RWPE1 (cell line): ENCODE measurements at regions not wholly inside any gene's neighbourhood (a gene's known extent, or its start where the extent isn't known, plus 50 kb on each side); places are given as distances from the start of the nearest gene placed in this dataset.

Experiments used
- CTCF ChIA-PET: fragments of 350-600 bp; sonication (Branson Sonifier 250); formaldehyde crosslinking; extraction: SDS; loops from one replicate; lab custom pipeline; 2021; lab: Yijun Ruan, JAX
- POLR2A ChIA-PET: fragments of 400-600 bp; formaldehyde crosslinking; extraction: SDS; loops from one replicate; lab custom pipeline; 2020; ENCODE audit warnings: antibody characterized with exemption; ENCODE audit not compliant: low non-redundant PET; lab: Yijun Ruan, JAX
- DNase-seq: peaks from one replicate; pipeline ENCODE4 v3.0.0; 2012; ENCODE audit warnings: low spot score
- H3K27ac ChIP-seq: fragments of 450-650 bp; 2 replicates; pipeline ENCODE4 v1.5.1; 2017
- TF ChIP-seq, protein P1 (sequence below): fragments of 450-650 bp; conservative IDR thresholded peaks from 2 replicates; pipeline ENCODE4 v1.5.1; 2017; ENCODE audit warnings: low read depth, mild to moderate bottlenecking

DNA sequence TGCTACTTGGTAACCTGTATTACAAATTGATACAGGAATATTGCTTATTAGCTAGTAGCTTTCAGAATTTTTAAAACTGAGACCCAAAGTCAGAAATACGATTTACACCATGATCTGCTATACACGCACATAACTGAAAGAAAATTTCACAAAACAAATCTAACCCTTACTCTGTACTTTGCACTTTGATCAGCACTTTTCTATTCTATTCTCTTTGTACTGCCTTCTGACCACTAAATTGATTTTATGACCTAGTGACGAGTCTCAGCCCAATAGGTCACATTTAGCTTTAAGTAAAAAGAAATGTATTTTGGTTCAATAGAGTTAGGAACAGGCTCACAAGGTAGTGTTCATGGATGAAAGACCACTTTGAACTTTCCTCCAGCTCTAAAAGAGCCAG lies 252.5 kb downstream of the TBX18 start:
- CTCF ChIA-PET: no interaction called here
- POLR2A ChIA-PET: no interaction called here
- no peak overlapping the region for H3K27ac ChIP-seq
- TF ChIP-seq, protein P1, sequence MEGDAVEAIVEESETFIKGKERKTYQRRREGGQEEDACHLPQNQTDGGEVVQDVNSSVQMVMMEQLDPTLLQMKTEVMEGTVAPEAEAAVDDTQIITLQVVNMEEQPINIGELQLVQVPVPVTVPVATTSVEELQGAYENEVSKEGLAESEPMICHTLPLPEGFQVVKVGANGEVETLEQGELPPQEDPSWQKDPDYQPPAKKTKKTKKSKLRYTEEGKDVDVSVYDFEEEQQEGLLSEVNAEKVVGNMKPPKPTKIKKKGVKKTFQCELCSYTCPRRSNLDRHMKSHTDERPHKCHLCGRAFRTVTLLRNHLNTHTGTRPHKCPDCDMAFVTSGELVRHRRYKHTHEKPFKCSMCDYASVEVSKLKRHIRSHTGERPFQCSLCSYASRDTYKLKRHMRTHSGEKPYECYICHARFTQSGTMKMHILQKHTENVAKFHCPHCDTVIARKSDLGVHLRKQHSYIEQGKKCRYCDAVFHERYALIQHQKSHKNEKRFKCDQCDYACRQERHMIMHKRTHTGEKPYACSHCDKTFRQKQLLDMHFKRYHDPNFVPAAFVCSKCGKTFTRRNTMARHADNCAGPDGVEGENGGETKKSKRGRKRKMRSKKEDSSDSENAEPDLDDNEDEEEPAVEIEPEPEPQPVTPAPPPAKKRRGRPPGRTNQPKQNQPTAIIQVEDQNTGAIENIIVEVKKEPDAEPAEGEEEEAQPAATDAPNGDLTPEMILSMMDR: no peak
- DNase-seq: no peak

DNA sequence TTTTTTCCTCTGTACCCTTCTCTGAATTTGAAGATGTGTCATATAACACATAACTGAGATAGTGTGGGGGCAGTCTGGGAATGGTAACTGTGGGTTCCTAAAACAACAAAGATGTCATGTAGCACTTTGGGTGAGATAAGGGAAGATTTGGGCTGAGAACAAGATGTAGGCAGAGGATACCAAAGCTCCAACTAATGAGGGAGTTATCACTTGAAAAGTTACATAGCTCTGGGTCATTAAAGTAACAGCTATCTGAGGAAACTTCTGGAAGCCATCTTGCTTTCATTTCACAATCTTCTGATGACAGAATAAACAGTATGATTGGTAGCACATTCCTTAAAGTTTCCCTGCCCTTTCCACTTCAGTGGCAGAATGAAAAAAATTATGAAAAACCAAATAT lies 255.4 kb downstream of the TBX18 start:
- H3K27ac ChIP-seq: no peak overlapping the region
- ChIA-PET POLR2A (no interaction called here), CTCF (no interaction called here)
- TF ChIP-seq, protein P1: no peak
- DNase-seq: no peak

DNA sequence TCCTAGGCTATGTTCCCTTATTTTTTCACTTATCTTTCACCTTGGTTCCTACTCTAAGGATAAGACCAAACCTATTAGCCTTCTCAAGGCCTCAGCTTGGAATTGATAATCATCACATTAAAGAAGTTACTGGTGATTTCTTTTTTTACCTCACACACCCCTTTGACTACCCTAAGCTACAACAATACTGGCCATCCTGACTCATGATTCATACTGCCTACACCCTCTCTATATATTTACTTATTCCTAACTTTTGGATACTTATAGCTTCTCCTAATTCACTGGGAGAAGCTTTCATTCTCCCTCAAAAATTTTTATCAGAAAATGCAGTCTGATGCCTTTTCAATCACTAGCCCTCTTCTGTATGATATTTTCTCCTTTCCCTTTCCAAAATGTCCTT lies 256.1 kb downstream of the TBX18 start:
- no peak for DNase-seq
- ChIA-PET CTCF (no interaction called here), POLR2A (no interaction called here)
- TF ChIP-seq, protein P1: no peak
- H3K27ac ChIP-seq: no peak overlapping the region

DNA sequence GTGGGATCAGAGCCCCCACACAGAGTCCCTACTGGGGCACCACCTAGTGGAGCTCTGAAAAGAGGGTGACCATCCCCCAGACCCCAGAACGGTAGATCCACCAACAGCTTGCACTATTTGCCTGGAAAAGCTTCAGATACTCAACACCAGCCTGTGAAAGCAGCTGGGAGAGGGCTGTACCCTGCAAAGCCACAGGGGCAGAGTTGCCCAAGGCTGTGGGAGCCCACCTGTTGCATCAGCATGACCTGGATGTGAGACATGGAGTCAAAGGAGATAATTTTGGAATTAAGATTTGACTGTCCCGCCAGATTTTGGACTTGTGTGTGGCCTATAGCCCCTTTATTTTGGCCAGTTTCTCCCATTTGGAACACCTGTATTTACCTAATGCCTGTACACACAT lies 260.4 kb downstream of the TBX18 start:
- H3K27ac ChIP-seq: no peak overlapping the region
- CTCF ChIA-PET: no interaction called here
- POLR2A ChIA-PET: no interaction called here
- DNase-seq: no peak
- TF ChIP-seq, protein P1: no peak

DNA sequence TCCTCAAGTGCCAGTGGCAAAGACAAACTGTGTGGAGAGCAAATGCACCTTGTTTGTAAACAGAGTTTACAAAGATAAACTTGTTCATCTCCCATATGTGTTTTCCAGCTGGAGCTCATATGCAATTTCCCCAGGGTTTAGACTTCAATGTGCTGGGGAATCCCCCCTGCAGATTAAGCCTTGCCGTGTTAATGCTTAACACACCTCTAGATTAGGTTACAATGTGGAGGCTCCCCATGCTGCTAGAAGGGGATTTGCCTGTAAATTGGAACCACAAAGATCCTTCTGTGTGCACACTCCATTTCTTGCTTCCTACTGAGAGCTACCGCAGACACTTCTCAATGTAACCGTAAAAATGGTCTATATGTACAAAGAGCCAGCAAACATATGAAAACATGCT lies 263.1 kb downstream of the TBX18 start:
- CTCF ChIA-PET: no interaction called here

DNA sequence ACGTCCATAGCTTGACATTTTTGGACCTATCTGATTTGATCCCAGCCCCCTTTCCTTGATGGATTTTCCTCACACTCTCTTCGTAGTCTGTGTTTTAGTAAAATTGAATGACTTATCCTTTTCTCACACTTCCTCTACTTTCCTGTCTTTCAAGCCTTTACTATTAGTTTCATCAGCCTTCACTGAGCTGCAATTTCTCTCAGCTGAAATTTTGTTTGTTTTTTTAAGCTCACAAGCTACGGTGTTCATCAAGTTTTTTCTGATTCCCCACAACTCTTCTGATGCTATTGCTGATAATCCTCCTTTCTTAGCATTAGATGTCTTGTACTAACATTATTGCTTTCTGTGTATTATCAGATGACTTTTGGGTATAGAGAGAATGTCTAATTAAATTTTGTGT lies 263.7 kb downstream of the TBX18 start:
- H3K27ac ChIP-seq: no peak overlapping the region
- no peak for DNase-seq
- TF ChIP-seq, protein P1: no peak
- ChIA-PET CTCF (no interaction called here), POLR2A (no interaction called here)

More for the DNA sequence above, 263.1 kb downstream of the TBX18 start:
- TF ChIP-seq, protein P1: no peak
- POLR2A ChIA-PET: no interaction called here
- DNase-seq: no peak
- H3K27ac ChIP-seq: no peak overlapping the region

DNA sequence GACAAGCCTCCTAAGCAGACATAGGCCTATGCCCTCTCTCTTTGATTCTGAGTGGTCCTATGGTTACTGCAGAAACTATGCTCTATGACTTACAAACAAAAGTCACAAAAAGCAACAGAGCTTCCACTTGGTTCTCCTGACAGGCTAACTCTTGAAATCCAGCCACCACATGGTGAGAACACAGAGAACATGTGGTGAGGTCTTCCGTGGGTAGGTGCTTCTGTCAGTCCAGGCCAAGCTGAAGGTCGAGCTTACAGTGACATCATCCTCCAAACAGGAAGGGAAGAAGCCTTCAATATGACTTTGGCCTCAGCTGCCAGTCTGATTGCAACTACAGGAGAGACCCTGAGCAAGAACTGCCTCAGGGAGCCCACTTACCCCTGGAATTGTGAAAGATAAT lies 265.5 kb downstream of the TBX18 start:
- ChIA-PET POLR2A (no interaction called here), CTCF (no interaction called here)
- TF ChIP-seq, protein P1: no peak
- no peak for DNase-seq
- no peak overlapping the region for H3K27ac ChIP-seq
